Colonic mucosa (tissue), 4 donors: ENCODE measurements at regions not wholly inside any gene's neighbourhood (a gene's known extent, or its start where the extent isn't known, plus 50 kb on each side); places are given as distances from the start of the nearest gene placed in this dataset.

Experiments used
- DNase-seq: peaks from one replicate; pipeline ENCODE4 v3.0.0-alpha.2; 2020
- H3K27ac ChIP-seq: fragments of 200-600 bp; one replicate; pipeline ENCODE4 v1.8.0; 2021
- H3K27me3 ChIP-seq: fragments of 200-600 bp; one replicate; pipeline ENCODE4 v1.8.0; 2021
- H3K36me3 ChIP-seq: fragments of 200-600 bp; one replicate; pipeline ENCODE4 v1.8.0; 2021
- H3K4me1 ChIP-seq: fragments of 200-600 bp; one replicate; pipeline ENCODE4 v1.8.0; 2021; ENCODE audit warnings: mild to moderate bottlenecking
- H3K4me3 ChIP-seq: fragments of 200-600 bp; one replicate; pipeline ENCODE4 v1.8.0; 2021
- H3K9ac ChIP-seq, 2 donors: one replicate each; pipeline ENCODE4 v1.7.0; 2013; ENCODE audit warnings: control low read depth in 2 of 2, low read depth in 2 of 2, low read length in 2 of 2
- H3K9me3 ChIP-seq: fragments of 200-600 bp; one replicate; pipeline ENCODE4 v1.8.0; 2021
- CTCF ChIP-seq: fragments of 200-600 bp; IDR thresholded peaks from one replicate; pipeline ENCODE4 v1.8.0; 2022; ENCODE audit warnings: antibody characterized with exemption, mild to moderate bottlenecking
- intact Hi-C: fragments of 100-400 bp; cut with DNase I; formaldehyde crosslinking; loops from one replicate; pipeline ENCODE4 v1.14.1; 2022
- donor health status: healthy.
- donor health status: DM: no; HTN: no; CAD: no.
- donor health status: DM: no; HTN: no; CAD: no.

DNA sequence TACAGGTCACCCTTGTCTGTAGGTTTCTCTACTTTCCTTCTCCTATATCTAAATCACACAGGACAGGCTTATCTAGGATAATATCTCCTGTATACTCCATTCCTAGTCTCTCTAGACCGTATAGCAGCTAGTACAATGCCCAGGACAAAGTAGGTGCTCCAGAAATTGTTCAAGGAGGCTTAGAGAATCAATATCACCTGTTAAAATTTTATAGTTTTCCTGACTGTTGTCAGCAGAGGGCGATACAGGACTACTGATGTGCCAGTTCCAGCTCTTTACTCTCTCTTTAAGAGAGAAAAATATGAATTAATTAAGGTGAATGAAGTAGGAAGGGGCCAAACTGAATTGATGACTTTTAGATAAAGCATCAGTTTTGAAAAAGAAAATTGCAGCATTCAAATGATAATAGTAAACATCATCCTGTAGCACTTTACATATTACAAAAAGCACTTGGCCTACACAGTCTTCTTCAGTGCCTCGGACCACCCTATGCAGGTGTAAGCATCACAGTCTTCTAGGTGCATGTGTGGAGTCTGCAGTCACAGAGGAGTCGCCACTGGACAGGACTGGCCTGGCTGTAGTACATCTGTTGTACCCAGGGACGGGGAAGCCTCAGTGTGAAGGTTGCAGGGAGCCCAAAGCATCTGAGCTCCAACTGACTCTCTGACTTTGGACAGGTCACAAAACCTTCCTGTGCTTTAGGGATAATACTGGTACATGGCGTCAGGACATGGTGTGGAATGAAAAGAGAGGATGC lies 61.9 kb upstream of the MAX start:
- Histone ChIP-seq H3K27ac (no peak overlapping the region), H3K4me1 (no peaks in the 10 kb centered on the region), H3K9me3 (no peaks in the 10 kb centered on the region), H3K27me3 (no peaks in the 10 kb centered on the region), H3K9ac (no peak overlapping the region), H3K36me3 (no peaks in the 10 kb centered on the region), H3K4me3 (no peak overlapping the region)
- peak; percentile 34 for DNase-seq
- intact Hi-C loops, result loop anchor here (2.0 to 5.0 kb wide), 2 partner anchors 797 to 908 kb away; no protein-coding TSS in a partner anchor
- peak; percentile 43 for TF ChIP-seq CTCF

GRCh38 chr14:65164825-65165135 lies 62.5 kb upstream of the MAX start:
- H3K9ac ChIP-seq, result no peak overlapping the region
- intact Hi-C loops, result loop anchor here (2.0 to 5.0 kb wide), 4 partner anchors 248 to 908 kb away; partner anchors contain the start of gene FUT8
- H3K27me3 ChIP-seq, result no peaks in the 10 kb centered on the region
- no peaks in the 10 kb centered on the region for H3K9me3 ChIP-seq
- H3K36me3 ChIP-seq, result no peaks in the 10 kb centered on the region
- no peak for TF ChIP-seq CTCF
- no peak overlapping the region for H3K27ac ChIP-seq
- H3K4me1 ChIP-seq, result no peaks in the 10 kb centered on the region
- H3K4me3 ChIP-seq, result no peak overlapping the region
- no peak for DNase-seq

- H3K4me3 ChIP-seq, result no peak overlapping the region
- intact Hi-C loops, result loop anchor here (5.0 kb wide), 2 partner anchors 245 to 660 kb away; partner anchors contain the start of gene FUT8
- no peaks in the 10 kb centered on the region for H3K36me3 ChIP-seq
- no peak for TF ChIP-seq CTCF
- DNase-seq, result no peak
- H3K4me1 ChIP-seq, result no peaks in the 10 kb centered on the region
- H3K27me3 ChIP-seq, result no peaks in the 10 kb centered on the region
- no peak overlapping the region for H3K27ac ChIP-seq
- no peak overlapping the region for H3K9ac ChIP-seq
- H3K9me3 ChIP-seq, result no peaks in the 10 kb centered on the region
Measured at GRCh38 chr14:65167072-65167645, 64.8 kb upstream of the MAX start.

GRCh38 chr14:65168840-65169239 lies 66.5 kb upstream of the MAX start:
- no peak for DNase-seq
- Histone ChIP-seq H3K9ac (no peak overlapping the region), H3K9me3 (no peaks in the 10 kb centered on the region), H3K36me3 (no peaks in the 10 kb centered on the region), H3K4me3 (no peak overlapping the region), H3K27ac (no peak overlapping the region), H3K27me3 (no peaks in the 10 kb centered on the region), H3K4me1 (no peaks in the 10 kb centered on the region)
- TF ChIP-seq CTCF, result no peak
- intact Hi-C loops, result loop anchor here (5.0 kb wide), 2 partner anchors 243 to 658 kb away; partner anchors contain the start of gene FUT8

- Histone ChIP-seq H3K9ac (no peak overlapping the region), H3K4me3 (no peak overlapping the region), H3K27me3 (no peaks in the 10 kb centered on the region), H3K4me1 (no peaks in the 10 kb centered on the region), H3K36me3 (no peaks in the 10 kb centered on the region), H3K9me3 (no peaks in the 10 kb centered on the region), H3K27ac (no peak overlapping the region)
- no peak for TF ChIP-seq CTCF
- intact Hi-C loops, result loop anchor here (5.0 kb wide), 2 partner anchors 243 to 658 kb away; partner anchors contain the start of gene FUT8
- DNase-seq, result no peak
Measured at GRCh38 chr14:65169351-65169750, 67.0 kb upstream of the MAX start.
